A549 (cell line): ENCODE measurements at regions not wholly inside any gene's neighbourhood (a gene's known extent, or its start where the extent isn't known, plus 50 kb on each side); places are given as distances from the start of the nearest gene placed in this dataset.

Experiments used
- ATAC-seq, 2 experiments: fragments of 200-7000 bp in 1 of 2; fragments of >200 bp in 1 of 2; cut with Nextera tagmentation in 1 of 2; cut with Tn5 transposase in 1 of 2; 3 replicates each; pipeline versions ENCODE4 v1.8.0 to v1.9.1; 2018 to 2020; ENCODE audit warnings: mild to moderate bottlenecking in 1 of 2, moderate library complexity in 1 of 2
- CTCF ChIA-PET: fragments of 300-600 bp; sonication (Branson Sonifier 250); formaldehyde crosslinking; extraction: SDS; loops from one replicate; lab custom pipeline; 2021; ENCODE audit warnings: antibody characterized with exemption, inconsistent platforms; lab: Yijun Ruan, JAX
- POLR2A ChIA-PET: fragments of 350-600 bp; formaldehyde crosslinking; extraction: SDS; loops from one replicate; lab custom pipeline; 2021; ENCODE audit warnings: antibody characterized with exemption, inconsistent platforms; lab: Yijun Ruan, JAX
- DNase-seq, 2 experiments: peaks; one replicate each; pipeline versions ENCODE4 v3.0.0 to v3.0.0-alpha.2; 2011 to 2016; ENCODE audit warnings: low read depth in 1 of 2, low spot score in 1 of 2
- FAIRE-seq: peaks from 2 replicates; lab custom pipeline; 2011; peaks lifted over from hg19 to GRCh38; lab: Jason Lieb, UNC
- H3K27ac ChIP-seq, 2 experiments: fragments of >200 bp; sonication (Bioruptor Twin); formaldehyde crosslinking; 3 replicates each; pipeline ENCODE4 v1.5.1; 2016 to 2017
- H3K4me1 ChIP-seq: fragments of >200 bp; sonication (Bioruptor Twin); formaldehyde crosslinking; 3 replicates; pipeline ENCODE4 v1.6.1; 2016
- H3K4me2 ChIP-seq: fragments of >200 bp; sonication (Bioruptor Twin); formaldehyde crosslinking; 3 replicates; pipeline ENCODE4 v1.6.1; 2016
- H3K4me3 ChIP-seq: fragments of >200 bp; sonication (Bioruptor Twin); formaldehyde crosslinking; 3 replicates; pipeline ENCODE4 v1.5.1; 2016
- H3K9me3 ChIP-seq: fragments of >200 bp; sonication (Bioruptor Twin); formaldehyde crosslinking; 3 replicates; pipeline ENCODE4 v1.6.1; 2016
- CBX2 ChIP-seq: fragments of 200-600 bp; sonication (generic); IDR thresholded peaks from 2 replicates; pipeline ENCODE4 v1.6.1; 2016; ENCODE audit warnings: low read depth, mild to moderate bottlenecking, borderline replicate concordance
- CBX8 ChIP-seq: fragments of 200-600 bp; sonication (generic); IDR thresholded peaks from 2 replicates; pipeline ENCODE4 v1.6.1; 2016
- CHD2 ChIP-seq: fragments of 150-350 bp; IDR thresholded peaks from 2 replicates; pipeline ENCODE4 v1.6.1; 2014; ENCODE audit warnings: low read length; ENCODE audit not compliant: partially characterized antibody
- EHF ChIP-seq: fragments of 250-450 bp; sonication (Bioruptor Pico); IDR thresholded peaks from 2 replicates; pipeline ENCODE4 v1.5.0; 2020; ENCODE audit warnings: mild to moderate bottlenecking
- EHMT2 ChIP-seq: fragments of 200-600 bp; sonication (generic); IDR thresholded peaks from 2 replicates; pipeline ENCODE4 v1.6.1; 2016; ENCODE audit warnings: antibody characterized with exemption, low read depth, mild to moderate bottlenecking, moderate library complexity
- ESRRA ChIP-seq: fragments of 150-350 bp; IDR thresholded peaks from 2 replicates; pipeline ENCODE4 v1.6.1; 2014; ENCODE audit warnings: mild to moderate bottlenecking, low read length, borderline replicate concordance
- FOSB ChIP-seq: fragments of 250-450 bp; sonication (Bioruptor Pico); IDR thresholded peaks from 2 replicates; pipeline ENCODE4 v1.5.0; 2020; ENCODE audit warnings: mild to moderate bottlenecking, moderate library complexity
- FOSL2 ChIP-seq, 2 experiments: fragments of 450-650 bp in 1 of 2; fragments of >200 bp in 1 of 2; sonication (Bioruptor Twin) in 1 of 2; formaldehyde crosslinking; IDR thresholded peaks; 2 replicates each; pipeline versions ENCODE4 v1.5.0 to v1.6.1; 2016 to 2020; ENCODE audit warnings: mild to moderate bottlenecking in 1 of 2, moderate library complexity in 1 of 2
- FOXS1 ChIP-seq: fragments of 250-450 bp; sonication (Bioruptor Pico); IDR thresholded peaks from 2 replicates; pipeline ENCODE4 v1.5.0; 2020; ENCODE audit warnings: mild to moderate bottlenecking, moderate library complexity
- GATA3 ChIP-seq: IDR thresholded peaks from 2 replicates; pipeline ENCODE4 v1.6.1; 2012; ENCODE audit warnings: borderline replicate concordance
- HDAC2 ChIP-seq: fragments of 200-600 bp; sonication (generic); IDR thresholded peaks from 2 replicates; pipeline ENCODE4 v1.6.1; 2016
- HEYL ChIP-seq: fragments of 250-450 bp; sonication (Bioruptor Pico); IDR thresholded peaks from 2 replicates; pipeline ENCODE4 v1.8.0; 2021; ENCODE audit warnings: mild to moderate bottlenecking, moderate library complexity
- HOXA7 ChIP-seq: fragments of 250-450 bp; sonication (Bioruptor Pico); IDR thresholded peaks from 2 replicates; pipeline ENCODE4 v1.5.0; 2020; ENCODE audit warnings: mild to moderate bottlenecking, moderate library complexity
- HOXB13 ChIP-seq: fragments of 250-450 bp; sonication (Bioruptor Pico); IDR thresholded peaks from 2 replicates; pipeline ENCODE4 v1.5.0; 2020; ENCODE audit warnings: low read depth, mild to moderate bottlenecking, moderate library complexity
- HOXB5 ChIP-seq: fragments of 250-450 bp; sonication (Bioruptor Pico); IDR thresholded peaks from 2 replicates; pipeline ENCODE4 v1.5.0; 2020; ENCODE audit warnings: mild to moderate bottlenecking, moderate library complexity
- JUNB ChIP-seq: fragments of >200 bp; sonication (Bioruptor Twin); formaldehyde crosslinking; IDR thresholded peaks from 2 replicates; pipeline ENCODE4 v1.6.1; 2016
- KDM1A ChIP-seq: fragments of 200-600 bp; sonication (generic); IDR thresholded peaks from 2 replicates; pipeline ENCODE4 v1.6.1; 2016; ENCODE audit warnings: low read depth, mild to moderate bottlenecking
- MAFK ChIP-seq: fragments of 450-650 bp; IDR thresholded peaks from 2 replicates; pipeline ENCODE4 v1.6.1; 2014; ENCODE audit not compliant: partially characterized antibody
- MYC ChIP-seq: IDR thresholded peaks from 2 replicates; pipeline ENCODE4 v1.6.1; 2012; ENCODE audit warnings: mild to moderate bottlenecking, inconsistent platforms, low read length, improper control_type of control experiment, borderline replicate concordance
- NFE2L2 ChIP-seq: fragments of 150-350 bp; conservative IDR thresholded peaks from 2 replicates; pipeline ENCODE4 v1.6.1; 2014; ENCODE audit warnings: low read length
- NR3C1 ChIP-seq: fragments of >200 bp; sonication (Bioruptor Twin); formaldehyde crosslinking; IDR thresholded peaks from 3 replicates; pipeline ENCODE4 v1.6.1; 2017
- RAD21 ChIP-seq, 2 experiments: fragments of >200 bp in 1 of 2; sonication (Bioruptor Twin) in 1 of 2; formaldehyde crosslinking in 1 of 2; IDR thresholded peaks in 1 of 2; conservative IDR thresholded peaks in 1 of 2; 2 replicates in 1 of 2; 3 replicates in 1 of 2; pipeline ENCODE4 v1.6.1; 2012 to 2018; ENCODE audit warnings: inconsistent platforms in 1 of 2
- RFX5 ChIP-seq: fragments of 450-650 bp; IDR thresholded peaks from 2 replicates; pipeline ENCODE4 v1.7.1; 2014; ENCODE audit warnings: antibody characterized with exemption, mild to moderate bottlenecking, moderate library complexity
- ZC3H11A ChIP-seq: fragments of 450-650 bp; IDR thresholded peaks from 2 replicates; pipeline ENCODE4 v1.6.1; 2014; ENCODE audit warnings: antibody characterized with exemption, mild to moderate bottlenecking
- WGBS: methylation state at CpG from one replicate; pipeline ENCODE4 v1.1.6; 2017; ENCODE audit errors: missing lambda C conversion rate; 5-methylcytosine and 5-hydroxymethylcytosine counted together
- TF ChIP-seq, protein P1 (sequence below): IDR thresholded peaks from 2 replicates; pipeline ENCODE4 v1.6.1; 2012; ENCODE audit warnings: low read depth, borderline replicate concordance
- TF ChIP-seq, protein P2 (sequence below): fragments of 200-600 bp; sonication (generic); IDR thresholded peaks from 2 replicates; pipeline ENCODE4 v1.6.1; 2016; ENCODE audit warnings: antibody characterized with exemption, mild to moderate bottlenecking, moderate library complexity

DNA sequence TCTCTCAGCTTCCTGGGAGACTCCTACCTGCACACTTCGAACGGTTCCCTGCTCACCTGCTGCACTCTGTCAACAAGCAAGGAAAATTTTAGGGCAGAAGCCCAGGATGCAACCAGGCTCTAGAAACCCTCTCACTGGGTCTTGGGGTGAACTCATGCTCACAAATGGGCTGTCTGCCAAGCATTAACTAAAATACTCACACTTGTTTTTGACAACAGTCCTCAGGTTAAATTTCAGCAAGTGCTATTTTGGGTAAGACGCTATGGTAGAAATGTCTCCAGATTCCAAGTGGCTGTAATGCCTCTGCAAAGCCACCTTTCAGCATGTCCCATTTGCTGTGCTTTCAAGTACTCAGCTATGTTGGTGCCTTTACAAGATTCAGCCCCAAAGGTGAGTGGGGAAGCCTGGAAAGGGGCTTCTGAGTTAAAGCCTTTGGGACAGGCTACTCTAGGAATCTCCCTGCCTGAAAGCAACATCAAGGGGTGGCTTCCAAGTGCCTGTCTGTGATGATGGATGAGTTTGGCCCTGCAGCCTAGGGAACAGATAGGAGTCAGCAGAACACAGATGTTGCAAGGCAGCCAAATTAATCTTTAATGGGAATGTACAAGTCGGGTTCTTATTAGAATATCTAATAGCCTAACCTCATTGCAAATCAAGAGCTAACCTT is 211.9 kb upstream of the SPAG17 start:
- no peak for DNase-seq
- POLR2A ChIA-PET = no interaction called here
- Histone ChIP-seq H3K4me3 (no peak overlapping the region), H3K4me1 (no peaks in the 10 kb centered on the region), H3K4me2 (no peak overlapping the region), H3K9me3 (no peaks in the 10 kb centered on the region)
- no peak for FAIRE-seq
- CTCF ChIA-PET = no interaction called here
- 5% methylated on average over 4 of the region's 4 CpGs for WGBS
- ATAC-seq = no peak
- no peak for TF ChIP-seq NR3C1
- no peak for TF ChIP-seq FOXS1 (CRISPR knock-in tag)
- TF ChIP-seq, all 56 proteins: peak for 0
- no peak overlapping the region for H3K27ac ChIP-seq

DNA sequence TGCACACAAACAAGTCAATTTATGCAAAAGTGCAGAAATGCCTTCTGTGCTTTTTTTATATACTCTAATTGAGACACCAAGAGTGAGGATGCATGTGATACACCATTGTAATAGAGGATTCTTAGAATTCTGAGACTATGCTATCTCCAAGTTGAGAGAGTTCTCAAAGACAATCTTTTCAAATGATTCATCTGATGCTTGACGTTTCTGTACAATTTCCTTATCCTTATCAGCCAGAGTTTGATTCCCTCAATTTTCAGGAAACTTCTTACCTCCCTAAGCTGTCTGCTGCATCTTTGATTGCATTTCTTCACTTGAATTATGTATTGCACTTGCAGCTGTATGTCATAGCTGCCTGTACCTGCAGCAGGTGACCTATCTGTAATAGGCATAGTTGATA is 211.3 kb upstream of the SPAG17 start:
- H3K27ac ChIP-seq = no peak overlapping the region
- FAIRE-seq = no peak
- no peak overlapping the region for H3K4me3 ChIP-seq
- no peak for ATAC-seq
- no peaks in the 10 kb centered on the region for H3K4me1 ChIP-seq
- no peaks in the 10 kb centered on the region for H3K9me3 ChIP-seq
- H3K4me2 ChIP-seq = no peak overlapping the region
- no peak for TF ChIP-seq ZC3H11A
- no peak for TF ChIP-seq CHD2
- no peak for TF ChIP-seq CBX2
- TF ChIP-seq MAFK = no peak
- no peak for TF ChIP-seq HOXB13 (CRISPR knock-in tag)
- TF ChIP-seq FOSB (CRISPR knock-in tag) = no peak
- no peak for TF ChIP-seq EHF (CRISPR knock-in tag)
- TF ChIP-seq NFE2L2 = no peak
- TF ChIP-seq RAD21 (conservative IDR thresholded peaks at IDR 0.05 in 1 of 2, IDR thresholded peaks at IDR 0.05 in 1 of 2) = no peak
- TF ChIP-seq HOXB5 (CRISPR knock-in tag) = no peak
- no peak for TF ChIP-seq HEYL
- no peak for TF ChIP-seq ESRRA
- TF ChIP-seq KDM1A = no peak
- POLR2A ChIA-PET = no interaction called here
- CTCF ChIA-PET = no interaction called here
- 0% methylated on average over 1 of the region's 1 CpG for WGBS
- DNase-seq = no peak

DNA sequence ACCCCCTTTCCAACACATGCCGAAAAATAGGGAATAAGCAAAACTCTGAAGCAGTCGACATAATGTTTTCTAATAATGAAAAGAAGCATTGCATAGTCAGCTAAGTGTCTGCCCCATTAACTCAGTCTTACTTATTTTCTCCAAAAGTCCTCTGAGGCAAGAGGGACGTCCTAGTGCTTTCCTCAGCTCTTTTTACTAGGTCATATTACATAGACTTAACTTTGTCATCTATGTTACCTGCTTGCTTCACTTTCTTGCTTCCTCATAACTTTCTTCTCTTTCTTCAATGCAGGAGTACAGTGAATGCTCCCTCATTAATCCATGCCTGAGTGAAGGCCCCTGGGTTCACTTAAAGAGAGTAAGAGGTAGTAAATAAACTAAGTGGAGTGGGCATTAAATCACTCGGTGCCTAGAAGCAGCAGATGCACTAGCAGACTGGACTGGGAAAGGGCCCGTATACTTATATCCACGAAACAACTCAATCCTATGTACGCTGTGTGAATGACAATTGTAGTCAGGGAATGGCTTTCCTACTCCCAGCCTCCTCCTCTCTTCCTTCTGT is 210.5 kb upstream of the SPAG17 start:
- POLR2A ChIA-PET = no interaction called here
- TF ChIP-seq FOSB (CRISPR knock-in tag) (no peak), MYC (no peak), RFX5 (no peak), EHMT2 (no peak), HDAC2 (no peak), CHD2 (no peak), GATA3 (no peak), HOXB5 (CRISPR knock-in tag) (no peak), ESRRA (no peak), NR3C1 (no peak), CBX8 (no peak), EHF (CRISPR knock-in tag) (no peak), FOSL2 (IDR thresholded peaks at IDR 0.05) (no peak), FOSL2 (CRISPR knock-in tag; IDR thresholded peaks at IDR 0.05) (no peak), JUNB (no peak), HOXA7 (CRISPR knock-in tag) (no peak), RAD21 (conservative IDR thresholded peaks at IDR 0.05 in 1 of 2, IDR thresholded peaks at IDR 0.05 in 1 of 2) (no peak)
- TF ChIP-seq, protein P1, sequence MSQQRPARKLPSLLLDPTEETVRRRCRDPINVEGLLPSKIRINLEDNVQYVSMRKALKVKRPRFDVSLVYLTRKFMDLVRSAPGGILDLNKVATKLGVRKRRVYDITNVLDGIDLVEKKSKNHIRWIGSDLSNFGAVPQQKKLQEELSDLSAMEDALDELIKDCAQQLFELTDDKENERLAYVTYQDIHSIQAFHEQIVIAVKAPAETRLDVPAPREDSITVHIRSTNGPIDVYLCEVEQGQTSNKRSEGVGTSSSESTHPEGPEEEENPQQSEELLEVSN = no peak
- TF ChIP-seq, protein P2, sequence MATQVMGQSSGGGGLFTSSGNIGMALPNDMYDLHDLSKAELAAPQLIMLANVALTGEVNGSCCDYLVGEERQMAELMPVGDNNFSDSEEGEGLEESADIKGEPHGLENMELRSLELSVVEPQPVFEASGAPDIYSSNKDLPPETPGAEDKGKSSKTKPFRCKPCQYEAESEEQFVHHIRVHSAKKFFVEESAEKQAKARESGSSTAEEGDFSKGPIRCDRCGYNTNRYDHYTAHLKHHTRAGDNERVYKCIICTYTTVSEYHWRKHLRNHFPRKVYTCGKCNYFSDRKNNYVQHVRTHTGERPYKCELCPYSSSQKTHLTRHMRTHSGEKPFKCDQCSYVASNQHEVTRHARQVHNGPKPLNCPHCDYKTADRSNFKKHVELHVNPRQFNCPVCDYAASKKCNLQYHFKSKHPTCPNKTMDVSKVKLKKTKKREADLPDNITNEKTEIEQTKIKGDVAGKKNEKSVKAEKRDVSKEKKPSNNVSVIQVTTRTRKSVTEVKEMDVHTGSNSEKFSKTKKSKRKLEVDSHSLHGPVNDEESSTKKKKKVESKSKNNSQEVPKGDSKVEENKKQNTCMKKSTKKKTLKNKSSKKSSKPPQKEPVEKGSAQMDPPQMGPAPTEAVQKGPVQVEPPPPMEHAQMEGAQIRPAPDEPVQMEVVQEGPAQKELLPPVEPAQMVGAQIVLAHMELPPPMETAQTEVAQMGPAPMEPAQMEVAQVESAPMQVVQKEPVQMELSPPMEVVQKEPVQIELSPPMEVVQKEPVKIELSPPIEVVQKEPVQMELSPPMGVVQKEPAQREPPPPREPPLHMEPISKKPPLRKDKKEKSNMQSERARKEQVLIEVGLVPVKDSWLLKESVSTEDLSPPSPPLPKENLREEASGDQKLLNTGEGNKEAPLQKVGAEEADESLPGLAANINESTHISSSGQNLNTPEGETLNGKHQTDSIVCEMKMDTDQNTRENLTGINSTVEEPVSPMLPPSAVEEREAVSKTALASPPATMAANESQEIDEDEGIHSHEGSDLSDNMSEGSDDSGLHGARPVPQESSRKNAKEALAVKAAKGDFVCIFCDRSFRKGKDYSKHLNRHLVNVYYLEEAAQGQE = no peak
- TF ChIP-seq, all 56 proteins: peak for 0
- Histone ChIP-seq H3K4me2 (no peak overlapping the region), H3K27ac (no peak overlapping the region), H3K4me1 (no peaks in the 10 kb centered on the region), H3K4me3 (no peak overlapping the region), H3K9me3 (no peaks in the 10 kb centered on the region)
- DNase-seq (no peak), FAIRE-seq (no peak), ATAC-seq (no peak)
- CTCF ChIA-PET = no interaction called here
- WGBS = 24% methylated on average over 7 of the region's 7 CpGs
